DOHH2 (cell line): ENCODE measurements at regions not wholly inside any gene's neighbourhood (a gene's known extent, or its start where the extent isn't known, plus 50 kb on each side); places are given as distances from the start of the nearest gene placed in this dataset.

ENCODE experiments used
- H3F3A ChIP-seq: fragments of 200-600 bp; sonication (generic), shearing (Covaris generic); 2 replicates; pipeline ENCODE4 v1.6.0; 2016; ENCODE audit warnings: antibody characterized with exemption, mild to moderate bottlenecking; ENCODE audit not compliant: control insufficient read depth, insufficient read depth
- H3K27ac ChIP-seq: fragments of 200-600 bp; sonication (generic); 2 replicates; pipeline ENCODE4 v1.5.1; 2014; ENCODE audit warnings: low read depth, mild to moderate bottlenecking, low read length, moderate library complexity
- H3K27me3 ChIP-seq: fragments of 200-600 bp; sonication (generic); 2 replicates; pipeline ENCODE4 v1.6.1; 2014; ENCODE audit warnings: mild to moderate bottlenecking, low read length, mixed read lengths; ENCODE audit not compliant: control insufficient read depth
- H3K36me3 ChIP-seq: fragments of 200-600 bp; sonication (generic); 2 replicates; pipeline ENCODE4 v1.6.1; 2014; ENCODE audit warnings: mild to moderate bottlenecking, low read length, moderate library complexity, mixed read lengths; ENCODE audit not compliant: control insufficient read depth
- H3K4me1 ChIP-seq: fragments of 200-600 bp; sonication (generic); 2 replicates; pipeline ENCODE4 v1.6.1; 2014; ENCODE audit warnings: mild to moderate bottlenecking, low read length, mixed read lengths; ENCODE audit not compliant: control insufficient read depth
- H3K4me2 ChIP-seq: fragments of 200-600 bp; sonication (generic); 2 replicates; pipeline ENCODE4 v1.6.0; 2014; ENCODE audit warnings: mild to moderate bottlenecking, low read length, moderate library complexity
- H3K4me3 ChIP-seq: fragments of 200-600 bp; sonication (generic); 2 replicates; pipeline ENCODE4 v1.5.1; 2014; ENCODE audit warnings: mild to moderate bottlenecking, low read length, mixed read lengths
- H3K79me2 ChIP-seq: fragments of 200-600 bp; sonication (generic); 2 replicates; pipeline ENCODE4 v1.6.1; 2014; ENCODE audit warnings: mild to moderate bottlenecking, low read length, mixed read lengths; ENCODE audit not compliant: control insufficient read depth
- H3K9me2 ChIP-seq: fragments of 200-600 bp; sonication (generic); replicated peaks from 2 replicates; pipeline ENCODE4 v1.6.1; 2014; ENCODE audit warnings: mild to moderate bottlenecking, low read length, mixed read lengths; ENCODE audit not compliant: control insufficient read depth
- H3K9me3 ChIP-seq: fragments of 200-600 bp; sonication (generic); 2 replicates; pipeline ENCODE4 v1.6.1; 2014; ENCODE audit warnings: antibody characterized with exemption, low read length, mixed read lengths; ENCODE audit not compliant: control insufficient read depth, insufficient read depth
- H4K20me1 ChIP-seq: fragments of 200-600 bp; sonication (generic); 2 replicates; pipeline ENCODE4 v1.6.0; 2014; ENCODE audit warnings: low read depth, mild to moderate bottlenecking, antibody characterized with exemption, low read length, moderate library complexity; ENCODE audit not compliant: control insufficient read depth, insufficient read depth
- CTCF ChIP-seq: fragments of 200-600 bp; sonication (generic); IDR thresholded peaks from one replicate; pipeline ENCODE4 v1.5.1; 2014; ENCODE audit warnings: antibody characterized with exemption, mild to moderate bottlenecking, low read depth, low read length; ENCODE audit not compliant: poor library complexity, severe bottlenecking
- EZH2phosphoT487 ChIP-seq: fragments of 200-600 bp; sonication (generic); IDR thresholded peaks from 2 replicates; pipeline ENCODE4 v1.6.1; 2017; ENCODE audit warnings: borderline replicate concordance, mild to moderate bottlenecking, antibody characterized with exemption, low read length, moderate library complexity, mixed read lengths

DNA sequence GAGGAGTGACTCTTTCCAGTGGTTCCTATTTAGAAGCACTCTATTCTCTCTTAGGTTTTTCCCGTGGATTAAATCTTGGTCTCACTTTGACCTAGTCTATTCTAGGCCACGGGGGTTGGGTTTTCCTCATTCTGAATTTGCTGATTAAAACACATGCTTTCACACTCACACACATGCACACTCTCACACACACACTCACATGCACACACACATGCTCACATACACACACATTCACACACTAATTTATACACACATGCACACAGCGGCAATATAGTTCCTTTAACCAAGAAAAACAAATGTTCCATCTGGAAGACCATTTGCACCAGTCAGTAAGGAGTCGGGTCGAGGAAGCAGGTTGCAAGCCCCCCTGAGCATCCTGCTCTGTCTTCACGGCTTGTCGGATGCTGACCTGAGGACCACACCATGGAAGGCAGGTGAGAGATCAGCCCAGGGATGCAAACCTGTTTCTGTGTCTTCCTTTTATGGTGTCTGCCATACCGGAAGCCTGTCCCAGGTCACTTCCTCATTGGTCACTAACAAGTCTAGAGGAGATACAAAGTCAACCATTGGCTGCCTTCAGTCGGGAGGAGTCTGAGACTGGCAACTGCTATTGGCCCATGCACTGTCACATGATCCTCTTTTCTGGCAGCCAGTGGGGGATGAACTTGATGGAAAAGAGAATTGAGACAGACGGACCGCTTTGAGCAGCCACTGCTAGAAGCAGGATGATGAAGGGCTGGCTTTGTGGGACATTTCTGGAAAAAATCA, 330.8 kb downstream of the FGFR2 start:
- TF ChIP-seq CTCF (no peak), EZH2phosphoT487 (no peak)
- Histone ChIP-seq H3K27me3 (no peaks in the 10 kb centered on the region), H3K9me3 (no peaks in the 10 kb centered on the region), H3K4me3 (no peak overlapping the region), H3F3A (no peaks in the 10 kb centered on the region), H4K20me1 (no peaks in the 10 kb centered on the region), H3K79me2 (no peaks in the 10 kb centered on the region), H3K27ac (no peak overlapping the region), H3K4me1 (no peaks in the 10 kb centered on the region), H3K9me2 (no peaks in the 10 kb centered on the region), H3K4me2 (no peak overlapping the region), H3K36me3 (no peaks in the 10 kb centered on the region)

GRCh38 chr10:121268363-121268762, 329.9 kb downstream of the FGFR2 start:
- Histone ChIP-seq H3F3A (no peaks in the 10 kb centered on the region), H3K4me2 (no peak overlapping the region), H3K4me1 (no peaks in the 10 kb centered on the region), H4K20me1 (no peaks in the 10 kb centered on the region), H3K4me3 (no peak overlapping the region), H3K27me3 (no peaks in the 10 kb centered on the region), H3K9me2 (no peaks in the 10 kb centered on the region), H3K36me3 (no peaks in the 10 kb centered on the region), H3K27ac (no peak overlapping the region), H3K9me3 (no peaks in the 10 kb centered on the region), H3K79me2 (no peaks in the 10 kb centered on the region)
- TF ChIP-seq EZH2phosphoT487 (no peak), CTCF (no peak)

DNA sequence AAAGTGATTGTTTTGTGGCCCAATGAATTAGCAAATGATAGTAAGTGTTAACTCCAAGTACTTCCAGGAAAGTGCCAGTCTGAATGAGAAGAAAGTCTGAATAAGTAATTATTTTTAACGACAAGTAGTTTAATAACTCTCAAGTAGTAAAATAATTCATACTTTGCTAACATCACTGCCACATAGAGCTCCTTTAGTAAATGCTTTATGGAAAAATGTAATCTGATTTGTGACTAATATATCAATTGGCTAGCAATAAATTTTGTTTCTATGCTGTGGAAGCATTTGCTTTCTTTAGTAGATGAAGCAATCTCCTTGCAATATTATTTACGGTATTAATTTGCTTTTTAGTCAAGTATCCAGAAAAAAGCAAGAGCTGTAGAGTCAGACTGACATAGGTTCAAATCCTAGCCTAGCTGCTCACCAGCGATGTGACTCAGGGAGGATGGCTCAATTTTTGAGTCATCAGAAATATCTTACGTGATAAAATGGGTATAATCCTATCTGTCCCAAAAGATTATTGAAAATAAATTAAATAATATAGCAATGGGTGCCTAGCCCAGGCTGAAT, 329.3 kb downstream of the FGFR2 start:
- no peaks in the 10 kb centered on the region for H3K27me3 ChIP-seq
- no peaks in the 10 kb centered on the region for H3K79me2 ChIP-seq
- H3K9me3 ChIP-seq: no peaks in the 10 kb centered on the region
- H4K20me1 ChIP-seq: no peaks in the 10 kb centered on the region
- H3K27ac ChIP-seq: no peak overlapping the region
- no peak overlapping the region for H3K4me3 ChIP-seq
- TF ChIP-seq EZH2phosphoT487 (no peak), CTCF (no peak)
- no peaks in the 10 kb centered on the region for H3F3A ChIP-seq
- H3K9me2 ChIP-seq: no peaks in the 10 kb centered on the region
- H3K4me2 ChIP-seq: no peak overlapping the region
- no peaks in the 10 kb centered on the region for H3K4me1 ChIP-seq
- H3K36me3 ChIP-seq: no peaks in the 10 kb centered on the region
